GM12872 (cell line): ENCODE measurements at regions not wholly inside any gene's neighbourhood (a gene's known extent, or its start where the extent isn't known, plus 50 kb on each side); places are given as distances from the start of the nearest gene placed in this dataset.

ENCODE experiments used
- CTCF ChIP-seq: IDR thresholded peaks from 3 replicates; pipeline ENCODE4 v1.5.1; 2011; ENCODE audit warnings: low read depth, mild to moderate bottlenecking, low read length, moderate library complexity; ENCODE audit not compliant: insufficient read depth

GRCh38 chr22:48842976-48843375 is 984.7 kb downstream of the BRD1 start:
- no peak for TF ChIP-seq CTCF

GRCh38 chr22:48842583-48842945 is 985.1 kb downstream of the BRD1 start:
- no peak for TF ChIP-seq CTCF

- TF ChIP-seq CTCF = no peak
Measured at GRCh38 chr22:48841881-48842582, 985.6 kb downstream of the BRD1 start.

GRCh38 chr22:48840112-48840949 is 987.3 kb downstream of the BRD1 start:
- no peak for TF ChIP-seq CTCF

GRCh38 chr22:48838846-48839730 is 988.6 kb downstream of the BRD1 start:
- TF ChIP-seq CTCF = no peak

- no peak for TF ChIP-seq CTCF
Measured at GRCh38 chr22:48838376-48838775, 989.3 kb downstream of the BRD1 start.

GRCh38 chr22:48837341-48837935 is 990.2 kb downstream of the BRD1 start:
- no peak for TF ChIP-seq CTCF
